ENCODE measurements at regions not wholly inside any gene's neighbourhood (a gene's known extent, or its start where the extent isn't known, plus 50 kb on each side); places are given as distances from the start of the nearest gene placed in this dataset.

- no peaks in the 10 kb centered on the region for H3K36me3 ChIP-seq
- TF ChIP-seq CTCF (IDR thresholded peaks at IDR 0.05): no peak
- no peak for TF ChIP-seq POLR2AphosphoS5 (IDR thresholded peaks at IDR 0.05)
- no peak for TF ChIP-seq EP300 (IDR thresholded peaks at IDR 0.05; ENCODE audit: low read depth)
- no peak for TF ChIP-seq POLR2A (IDR thresholded peaks at IDR 0.05)
- H3K4me3 ChIP-seq: no peak overlapping the region
- no peak for DNase-seq
- H3K4me1 ChIP-seq: no peaks in the 10 kb centered on the region
- intact Hi-C loops (cut with DNase I; ENCODE audit: low total_unique reads): no loop called here
- H3K27ac ChIP-seq: no peak overlapping the region
- no peaks in the 10 kb centered on the region for H3K9me3 ChIP-seq
- in situ Hi-C loops (cut with MboI; ENCODE audit: low pct_ligation_motif_present in 1 of 4, low pct_unique_long_range_greater_than_20kb in 1 of 4, low sequenced_read_pairs in 3 of 4): no loop called here
- 80% methylated on average over 5 to 6 of the region's 6 CpGs for WGBS, 2 donors (ENCODE audit: low coverage in 1 of 2)
- H3K27me3 ChIP-seq: no peaks in the 10 kb centered on the region
Observed at GRCh38 chr3:65112751-65113300, 425.0 kb upstream of the ADAMTS9 start.

- H3K36me3 ChIP-seq: no peaks in the 10 kb centered on the region
- H3K4me3 ChIP-seq: no peak overlapping the region
- H3K27ac ChIP-seq: no peak overlapping the region
- no peak for TF ChIP-seq POLR2A (IDR thresholded peaks at IDR 0.05)
- no peak for TF ChIP-seq POLR2AphosphoS5 (IDR thresholded peaks at IDR 0.05)
- TF ChIP-seq EP300 (IDR thresholded peaks at IDR 0.05; ENCODE audit: low read depth): no peak
- no peak for TF ChIP-seq CTCF (IDR thresholded peaks at IDR 0.05)
- no peaks in the 10 kb centered on the region for H3K9me3 ChIP-seq
- WGBS, 2 donors (ENCODE audit: low coverage in 1 of 2): 67 to 83% methylated on average over 1 to 2 of the region's 2 CpGs
- H3K4me1 ChIP-seq: no peaks in the 10 kb centered on the region
- no peak for DNase-seq
- in situ Hi-C loops (cut with MboI; ENCODE audit: low pct_ligation_motif_present in 1 of 4, low pct_unique_long_range_greater_than_20kb in 1 of 4, low sequenced_read_pairs in 3 of 4): no loop called here
- intact Hi-C loops (cut with DNase I; ENCODE audit: low total_unique reads): no loop called here
- H3K27me3 ChIP-seq: no peaks in the 10 kb centered on the region
Observed at GRCh38 chr3:65110661-65111060, 422.9 kb upstream of the ADAMTS9 start.

GRCh38 chr3:65109966-65110500 lies 422.2 kb upstream of the ADAMTS9 start:
- TF ChIP-seq CTCF (IDR thresholded peaks at IDR 0.05): no peak
- TF ChIP-seq EP300 (IDR thresholded peaks at IDR 0.05; ENCODE audit: low read depth): no peak
- TF ChIP-seq POLR2A (IDR thresholded peaks at IDR 0.05): no peak
- no peak for TF ChIP-seq POLR2AphosphoS5 (IDR thresholded peaks at IDR 0.05)
- Histone ChIP-seq H3K4me3 (no peak overlapping the region), H3K27ac (no peak overlapping the region), H3K36me3 (no peaks in the 10 kb centered on the region), H3K4me1 (no peaks in the 10 kb centered on the region), H3K9me3 (no peaks in the 10 kb centered on the region), H3K27me3 (no peaks in the 10 kb centered on the region)
- in situ Hi-C loops (cut with MboI; ENCODE audit: low pct_ligation_motif_present in 1 of 4, low pct_unique_long_range_greater_than_20kb in 1 of 4, low sequenced_read_pairs in 3 of 4) (no loop called here), intact Hi-C loops (cut with DNase I; ENCODE audit: low total_unique reads) (no loop called here)
- DNase-seq: no peak

- no peak overlapping the region for H3K27ac ChIP-seq
- WGBS, 2 donors (ENCODE audit: low coverage in 1 of 2): 31 to 44% methylated on average over 5 of the region's 5 CpGs
- H3K36me3 ChIP-seq: no peaks in the 10 kb centered on the region
- DNase-seq: no peak
- intact Hi-C loops (cut with DNase I; ENCODE audit: low total_unique reads) (no loop called here), in situ Hi-C loops (cut with MboI; ENCODE audit: low pct_ligation_motif_present in 1 of 4, low pct_unique_long_range_greater_than_20kb in 1 of 4, low sequenced_read_pairs in 3 of 4) (no loop called here)
- TF ChIP-seq POLR2A (IDR thresholded peaks at IDR 0.05): no peak
- no peak for TF ChIP-seq POLR2AphosphoS5 (IDR thresholded peaks at IDR 0.05)
- no peak for TF ChIP-seq EP300 (IDR thresholded peaks at IDR 0.05; ENCODE audit: low read depth)
- TF ChIP-seq CTCF (IDR thresholded peaks at IDR 0.05): no peak
- no peaks in the 10 kb centered on the region for H3K9me3 ChIP-seq
- H3K4me3 ChIP-seq: no peak overlapping the region
- H3K27me3 ChIP-seq: no peaks in the 10 kb centered on the region
- no peaks in the 10 kb centered on the region for H3K4me1 ChIP-seq
Observed at GRCh38 chr3:65107174-65107573, 419.4 kb upstream of the ADAMTS9 start.

Data from transverse colon (tissue), 4 donors.